Neural cell (in vitro differentiated cells): ENCODE measurements at regions not wholly inside any gene's neighbourhood (a gene's known extent, or its start where the extent isn't known, plus 50 kb on each side); places are given as distances from the start of the nearest gene placed in this dataset.

Experiments used
- H2AFZ ChIP-seq: fragments of 200-600, 300-800 bp; sonication (generic), shearing (Covaris generic); 2 replicates; pipeline ENCODE4 v1.6.0; 2014; ENCODE audit warnings: low read depth, mild to moderate bottlenecking, antibody characterized with exemption, low read length, moderate library complexity
- H3F3A ChIP-seq: fragments of 200-600 bp; shearing (Covaris generic); 2 replicates; pipeline ENCODE4 v1.6.1; 2016; ENCODE audit warnings: mild to moderate bottlenecking, moderate library complexity, mixed read lengths, antibody characterized with exemption, low read length; ENCODE audit not compliant: insufficient read depth, poor library complexity, severe bottlenecking
- H3K27ac ChIP-seq: fragments of 200-600, 300-800 bp; sonication (generic), shearing (Covaris generic); 2 replicates; pipeline ENCODE4 v1.5.1; 2014; ENCODE audit warnings: mild to moderate bottlenecking, low read length, moderate library complexity
- H3K27me3 ChIP-seq: fragments of 300-800, 200-600 bp; sonication (generic), shearing (Covaris generic); 2 replicates; pipeline ENCODE4 v1.6.0; 2014; ENCODE audit warnings: mild to moderate bottlenecking, low read depth, low read length, moderate library complexity; ENCODE audit not compliant: insufficient read depth
- H3K36me3 ChIP-seq: fragments of 300-800, 200-600 bp; sonication (generic), shearing (Covaris generic); 2 replicates; pipeline ENCODE4 v1.5.1; 2014; ENCODE audit warnings: mild to moderate bottlenecking, antibody characterized with exemption, low read length, moderate library complexity; ENCODE audit not compliant: insufficient read depth
- H3K4me2 ChIP-seq: fragments of 300-800, 200-600 bp; sonication (generic), shearing (Covaris generic); 2 replicates; pipeline ENCODE4 v1.6.0; 2014; ENCODE audit warnings: mild to moderate bottlenecking, low read length
- H3K4me3 ChIP-seq: fragments of 300-800, 200-600 bp; sonication (generic), shearing (Covaris generic); 2 replicates; pipeline ENCODE4 v1.5.1; 2014; ENCODE audit warnings: mild to moderate bottlenecking, low read length, moderate library complexity
- H3K79me2 ChIP-seq: fragments of 200-600 bp; shearing (Covaris generic); replicated peaks from 2 replicates; pipeline ENCODE4 v1.6.0; 2014; ENCODE audit warnings: mild to moderate bottlenecking, low read length, moderate library complexity; ENCODE audit not compliant: insufficient read depth
- H3K9ac ChIP-seq: fragments of 300-800, 200-600 bp; sonication (generic), shearing (Covaris generic); 2 replicates; pipeline ENCODE4 v1.6.1; 2016; ENCODE audit warnings: mild to moderate bottlenecking, low read length, mixed read lengths
- H3K9me2 ChIP-seq: fragments of 200-600 bp; shearing (Covaris generic); 2 replicates; pipeline ENCODE4 v1.6.1; 2016; ENCODE audit warnings: mild to moderate bottlenecking, low read length, mixed read lengths; ENCODE audit not compliant: insufficient read depth
- H3K9me3 ChIP-seq: fragments of 200-600, 300-800 bp; sonication (generic), shearing (Covaris generic); 2 replicates; pipeline ENCODE4 v1.6.1; 2016; ENCODE audit warnings: mild to moderate bottlenecking, mixed run types, low read length, moderate library complexity, mixed read lengths
- H4K20me1 ChIP-seq: fragments of 200-600 bp; shearing (Covaris generic); 2 replicates; pipeline ENCODE4 v1.6.1; 2016; ENCODE audit warnings: mild to moderate bottlenecking, mixed run types; ENCODE audit not compliant: insufficient read depth
- EP300 ChIP-seq: fragments of 450-650 bp; conservative IDR thresholded peaks from 2 replicates; pipeline ENCODE4 v1.6.1; 2014; ENCODE audit warnings: antibody characterized with exemption, mild to moderate bottlenecking, moderate library complexity; ENCODE audit not compliant: poor library complexity, severe bottlenecking
- EZH2 ChIP-seq: fragments of 200-600, 300-800 bp; shearing (Covaris generic), sonication (generic); IDR thresholded peaks from 2 replicates; pipeline ENCODE4 v1.6.1; 2014; ENCODE audit warnings: antibody characterized with exemption, low read length, borderline replicate concordance, mild to moderate bottlenecking; ENCODE audit not compliant: insufficient read depth, poor library complexity, severe bottlenecking
- MXI1 ChIP-seq: fragments of 450-650 bp; conservative IDR thresholded peaks from 2 replicates; pipeline ENCODE4 v1.6.1; 2014; ENCODE audit warnings: antibody characterized with exemption, mild to moderate bottlenecking; ENCODE audit not compliant: poor library complexity, severe bottlenecking
- POLR2AphosphoS5 ChIP-seq: IDR thresholded peaks from 2 replicates; pipeline ENCODE4 v1.6.1; 2012
- RAD21 ChIP-seq: fragments of 450-650 bp; conservative IDR thresholded peaks from 2 replicates; pipeline ENCODE4 v1.6.1; 2014; ENCODE audit warnings: antibody characterized with exemption, mild to moderate bottlenecking, moderate library complexity
- REST ChIP-seq: IDR thresholded peaks from 2 replicates; pipeline ENCODE4 v1.6.1; 2012; ENCODE audit warnings: borderline replicate concordance
- SMC3 ChIP-seq: fragments of 450-650 bp; conservative IDR thresholded peaks from 2 replicates; pipeline ENCODE4 v1.6.1; 2014; ENCODE audit warnings: antibody characterized with exemption, mild to moderate bottlenecking, moderate library complexity; ENCODE audit not compliant: poor library complexity
- TAF1 ChIP-seq: IDR thresholded peaks from 2 replicates; pipeline ENCODE4 v1.6.1; 2012; ENCODE audit warnings: low read depth
- TF ChIP-seq, protein P1 (sequence below): fragments of 450-650 bp; IDR thresholded peaks from 2 replicates; pipeline ENCODE4 v1.5.1; 2014; ENCODE audit warnings: antibody characterized with exemption, mild to moderate bottlenecking, moderate library complexity; ENCODE audit not compliant: poor library complexity, severe bottlenecking

- TF ChIP-seq POLR2AphosphoS5, result no peak
- TF ChIP-seq RAD21, result no peak
- TF ChIP-seq EZH2, result no peak
- TF ChIP-seq TAF1, result no peak
- TF ChIP-seq REST, result no peak
- no peak for TF ChIP-seq EP300
- no peak for TF ChIP-seq SMC3
- Histone ChIP-seq H3K36me3 (no peaks in the 10 kb centered on the region), H3K9me3 (no peaks in the 10 kb centered on the region), H2AFZ (no peak overlapping the region), H3K9me2 (no peaks in the 10 kb centered on the region), H4K20me1 (no peaks in the 10 kb centered on the region), H3K27me3 (no peaks in the 10 kb centered on the region), H3K4me3 (no peak overlapping the region), H3K79me2 (no peaks in the 10 kb centered on the region), H3K9ac (no peak overlapping the region), H3K27ac (no peak overlapping the region), H3F3A (no peaks in the 10 kb centered on the region), H3K4me2 (no peak overlapping the region)
These were observed 206.4 kb downstream of the REEP3 start for GRCh38 chr10:63727636-63728035.

DNA sequence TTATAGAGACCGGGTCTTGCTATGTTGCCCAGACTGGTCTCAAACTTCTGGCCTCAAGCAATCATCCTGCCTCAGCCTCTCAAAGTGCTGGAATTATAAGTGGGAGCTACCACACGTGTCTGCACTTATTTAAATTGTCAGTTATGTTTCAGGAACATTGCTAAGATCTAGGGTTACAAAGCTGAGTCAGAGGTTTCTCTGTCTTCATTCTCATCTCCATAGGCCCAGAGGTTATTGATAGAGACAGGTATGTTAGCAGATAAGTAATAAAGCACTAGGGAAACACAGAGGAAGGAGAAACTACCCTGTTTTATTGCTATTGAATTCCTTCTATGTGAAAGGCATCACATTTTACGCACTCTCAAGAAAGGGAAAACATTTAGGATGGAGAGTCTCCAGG, 214.1 kb downstream of the REEP3 start:
- H2AFZ ChIP-seq, result no peak overlapping the region
- H3K4me3 ChIP-seq, result no peak overlapping the region
- no peaks in the 10 kb centered on the region for H4K20me1 ChIP-seq
- H3F3A ChIP-seq, result no peaks in the 10 kb centered on the region
- H3K79me2 ChIP-seq, result no peaks in the 10 kb centered on the region
- H3K9me3 ChIP-seq, result no peaks in the 10 kb centered on the region
- H3K27me3 ChIP-seq, result no peaks in the 10 kb centered on the region
- H3K4me2 ChIP-seq, result no peak overlapping the region
- H3K9ac ChIP-seq, result no peak overlapping the region
- no peak for TF ChIP-seq EZH2
- TF ChIP-seq SMC3, result no peak
- no peak for TF ChIP-seq EP300
- TF ChIP-seq RAD21, result no peak
- no peak for TF ChIP-seq TAF1
- TF ChIP-seq, protein P1, sequence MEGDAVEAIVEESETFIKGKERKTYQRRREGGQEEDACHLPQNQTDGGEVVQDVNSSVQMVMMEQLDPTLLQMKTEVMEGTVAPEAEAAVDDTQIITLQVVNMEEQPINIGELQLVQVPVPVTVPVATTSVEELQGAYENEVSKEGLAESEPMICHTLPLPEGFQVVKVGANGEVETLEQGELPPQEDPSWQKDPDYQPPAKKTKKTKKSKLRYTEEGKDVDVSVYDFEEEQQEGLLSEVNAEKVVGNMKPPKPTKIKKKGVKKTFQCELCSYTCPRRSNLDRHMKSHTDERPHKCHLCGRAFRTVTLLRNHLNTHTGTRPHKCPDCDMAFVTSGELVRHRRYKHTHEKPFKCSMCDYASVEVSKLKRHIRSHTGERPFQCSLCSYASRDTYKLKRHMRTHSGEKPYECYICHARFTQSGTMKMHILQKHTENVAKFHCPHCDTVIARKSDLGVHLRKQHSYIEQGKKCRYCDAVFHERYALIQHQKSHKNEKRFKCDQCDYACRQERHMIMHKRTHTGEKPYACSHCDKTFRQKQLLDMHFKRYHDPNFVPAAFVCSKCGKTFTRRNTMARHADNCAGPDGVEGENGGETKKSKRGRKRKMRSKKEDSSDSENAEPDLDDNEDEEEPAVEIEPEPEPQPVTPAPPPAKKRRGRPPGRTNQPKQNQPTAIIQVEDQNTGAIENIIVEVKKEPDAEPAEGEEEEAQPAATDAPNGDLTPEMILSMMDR, result no peak
- no peak for TF ChIP-seq REST
- TF ChIP-seq MXI1, result no peak
- TF ChIP-seq POLR2AphosphoS5, result no peak
- H3K27ac ChIP-seq, result no peak overlapping the region
- H3K9me2 ChIP-seq, result no peaks in the 10 kb centered on the region
- no peaks in the 10 kb centered on the region for H3K36me3 ChIP-seq
